ENCODE measurements at regions not wholly inside any gene's neighbourhood (a gene's known extent, or its start where the extent isn't known, plus 50 kb on each side); places are given as distances from the start of the nearest gene placed in this dataset.

- Histone ChIP-seq H3K4me1 (ENCODE audit: insufficient read depth, low read length, poor library complexity, severe bottlenecking) (no peaks in the 10 kb centered on the region), H3K9me2 (ENCODE audit: insufficient read depth, low read length) (no peaks in the 10 kb centered on the region), H3K36me3 (ENCODE audit: insufficient read depth, low read length) (no peaks in the 10 kb centered on the region), H3K4me2 (ENCODE audit: low read length) (no peak overlapping the region), H3K27ac (ENCODE audit: low read depth, low read length, poor library complexity, severe bottlenecking) (no peak overlapping the region), H3K4me3 (ENCODE audit: low read depth, low read length, poor library complexity, severe bottlenecking) (no peak overlapping the region), H2AFZ (ENCODE audit: low read length) (no peak overlapping the region), H3K9me3 (ENCODE audit: low read length) (no peaks in the 10 kb centered on the region), H4K20me1 (ENCODE audit: insufficient read depth, low read length) (no peaks in the 10 kb centered on the region), H3K79me2 (ENCODE audit: insufficient read depth, low read depth, low read length) (no peaks in the 10 kb centered on the region)
- BruUV-seq (replicated peaks), result no TSS peak
- POLR2A ChIA-PET, result no interaction called here
- CTCF ChIA-PET (ENCODE audit: unreplicated experiment), result no interaction called here
- no peak for TF ChIP-seq EZH2phosphoT487 (IDR thresholded peaks at IDR 0.05; ENCODE audit: borderline replicate concordance, low read depth, low read length)
- no peak for TF ChIP-seq CTCF (conservative IDR thresholded peaks at IDR 0.05; ENCODE audit: low read length)
- no peak for DNase-seq (ENCODE audit: low spot score)
- intact Hi-C loops (cut with micrococcal nuclease; ENCODE audit: unreplicated experiment), result no loop called here
These were observed 119.6 kb upstream of the PTPRT start for GRCh38 chr20:43309266-43309665.

- BruUV-seq (replicated peaks), result no TSS peak
- Histone ChIP-seq H3K36me3 (ENCODE audit: insufficient read depth, low read length) (no peaks in the 10 kb centered on the region), H3K4me3 (ENCODE audit: low read depth, low read length, poor library complexity, severe bottlenecking) (no peak overlapping the region), H4K20me1 (ENCODE audit: insufficient read depth, low read length) (no peaks in the 10 kb centered on the region), H3K27ac (ENCODE audit: low read depth, low read length, poor library complexity, severe bottlenecking) (no peak overlapping the region), H3K9me2 (ENCODE audit: insufficient read depth, low read length) (no peaks in the 10 kb centered on the region), H3K79me2 (ENCODE audit: insufficient read depth, low read depth, low read length) (no peaks in the 10 kb centered on the region), H3K9me3 (ENCODE audit: low read length) (no peaks in the 10 kb centered on the region), H3K4me2 (ENCODE audit: low read length) (no peak overlapping the region), H2AFZ (ENCODE audit: low read length) (no peak overlapping the region), H3K4me1 (ENCODE audit: insufficient read depth, low read length, poor library complexity, severe bottlenecking) (no peaks in the 10 kb centered on the region)
- intact Hi-C loops (cut with micrococcal nuclease; ENCODE audit: unreplicated experiment), result no loop called here
- no peak for TF ChIP-seq CTCF (conservative IDR thresholded peaks at IDR 0.05; ENCODE audit: low read length)
- no peak for TF ChIP-seq EZH2phosphoT487 (IDR thresholded peaks at IDR 0.05; ENCODE audit: borderline replicate concordance, low read depth, low read length)
- DNase-seq (ENCODE audit: low spot score), result no peak
- ChIA-PET CTCF (ENCODE audit: unreplicated experiment) (no interaction called here), POLR2A (no interaction called here)
These were observed 117.1 kb upstream of the PTPRT start for GRCh38 chr20:43306837-43307236.

GRCh38 chr20:43305749-43306148, 116.0 kb upstream of the PTPRT start:
- Histone ChIP-seq H3K9me2 (ENCODE audit: insufficient read depth, low read length) (no peaks in the 10 kb centered on the region), H4K20me1 (ENCODE audit: insufficient read depth, low read length) (no peaks in the 10 kb centered on the region), H2AFZ (ENCODE audit: low read length) (no peak overlapping the region), H3K27ac (ENCODE audit: low read depth, low read length, poor library complexity, severe bottlenecking) (no peak overlapping the region), H3K9me3 (ENCODE audit: low read length) (no peaks in the 10 kb centered on the region), H3K4me3 (ENCODE audit: low read depth, low read length, poor library complexity, severe bottlenecking) (no peak overlapping the region), H3K36me3 (ENCODE audit: insufficient read depth, low read length) (no peaks in the 10 kb centered on the region), H3K4me2 (ENCODE audit: low read length) (no peak overlapping the region), H3K4me1 (ENCODE audit: insufficient read depth, low read length, poor library complexity, severe bottlenecking) (no peaks in the 10 kb centered on the region), H3K79me2 (ENCODE audit: insufficient read depth, low read depth, low read length) (no peaks in the 10 kb centered on the region)
- BruUV-seq (replicated peaks), result no TSS peak
- TF ChIP-seq CTCF (conservative IDR thresholded peaks at IDR 0.05; ENCODE audit: low read length), result no peak
- TF ChIP-seq EZH2phosphoT487 (IDR thresholded peaks at IDR 0.05; ENCODE audit: borderline replicate concordance, low read depth, low read length), result no peak
- DNase-seq (ENCODE audit: low spot score), result no peak
- intact Hi-C loops (cut with micrococcal nuclease; ENCODE audit: unreplicated experiment), result no loop called here
- POLR2A ChIA-PET, result no interaction called here
- CTCF ChIA-PET (ENCODE audit: unreplicated experiment), result no interaction called here
